HCEC 1CT (cell line): ENCODE measurements at regions not wholly inside any gene's neighbourhood (a gene's known extent, or its start where the extent isn't known, plus 50 kb on each side); places are given as distances from the start of the nearest gene placed in this dataset.
"Not testable (repeated sequence)": the region's sequence is repeated elsewhere in the genome, so short reads cannot be mapped to it uniquely, and the experiment has no call there.

Experiments used
- DNase-seq: peaks from one replicate; pipeline ENCODE4 v3.0.0-alpha.2; 2017

DNA sequence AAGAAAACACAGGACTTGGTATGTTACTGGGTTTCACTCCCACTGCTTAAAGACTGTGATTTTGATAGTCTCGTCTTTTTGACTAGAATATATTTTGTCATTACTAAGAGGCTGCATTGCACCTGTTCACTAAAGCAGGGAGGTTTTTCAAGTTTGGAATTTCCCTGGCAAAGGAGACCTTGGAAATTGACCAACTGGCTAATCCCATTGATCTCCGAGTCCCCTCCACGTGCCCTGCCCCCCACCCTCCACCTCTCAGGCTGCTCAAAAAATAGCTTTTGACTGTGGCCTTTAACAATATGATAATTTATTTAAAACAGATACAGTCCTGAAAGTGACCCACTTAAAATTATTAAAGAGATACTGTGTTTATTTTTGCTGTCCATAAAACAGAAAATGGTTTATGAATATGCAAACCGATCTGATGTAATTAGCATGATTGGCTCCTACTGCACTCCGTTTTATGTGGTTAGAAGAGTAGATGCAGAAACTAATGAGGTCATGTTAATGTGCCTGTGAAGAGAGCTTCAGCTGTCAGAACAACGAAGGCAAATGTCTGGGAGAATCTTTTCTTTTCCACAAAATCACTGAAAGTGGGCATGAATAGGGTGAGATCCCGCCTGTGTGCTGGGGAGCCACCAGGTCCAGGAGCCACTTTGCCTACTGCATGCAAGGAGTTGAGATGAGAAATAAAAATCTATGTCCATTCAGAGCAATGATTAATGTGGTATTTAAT, 361.5 kb downstream of the RRAGC start:
- DNase-seq: no peak

- DNase-seq: not testable (repeated sequence)
These were observed 366.3 kb downstream of the RRAGC start for GRCh38 chr1:38493306-38493705.

DNA sequence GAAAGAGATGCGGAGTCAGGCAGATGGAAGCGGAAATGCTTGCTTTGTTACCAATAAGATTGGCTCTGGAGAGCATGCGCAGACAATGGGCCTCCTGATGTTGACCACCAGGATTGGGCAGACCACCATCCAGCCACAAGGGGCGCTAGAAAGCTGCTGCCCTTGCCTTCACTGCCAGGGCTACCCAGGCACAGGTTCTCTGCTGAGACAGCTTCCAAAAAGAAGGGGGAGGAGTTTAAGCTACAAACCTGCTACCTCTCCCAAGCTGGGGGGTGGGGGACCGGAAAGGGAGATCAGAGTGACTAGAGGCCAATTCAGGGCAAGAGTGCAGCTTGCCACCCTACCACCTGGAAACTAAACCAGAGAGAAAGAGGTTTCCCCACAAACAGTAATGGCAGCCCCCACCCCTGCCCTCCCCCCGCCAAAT, 369.7 kb downstream of the RRAGC start:
- no peak for DNase-seq

GRCh38 chr1:38488162-38488898, 371.2 kb downstream of the RRAGC start:
- DNase-seq: no peak

DNA sequence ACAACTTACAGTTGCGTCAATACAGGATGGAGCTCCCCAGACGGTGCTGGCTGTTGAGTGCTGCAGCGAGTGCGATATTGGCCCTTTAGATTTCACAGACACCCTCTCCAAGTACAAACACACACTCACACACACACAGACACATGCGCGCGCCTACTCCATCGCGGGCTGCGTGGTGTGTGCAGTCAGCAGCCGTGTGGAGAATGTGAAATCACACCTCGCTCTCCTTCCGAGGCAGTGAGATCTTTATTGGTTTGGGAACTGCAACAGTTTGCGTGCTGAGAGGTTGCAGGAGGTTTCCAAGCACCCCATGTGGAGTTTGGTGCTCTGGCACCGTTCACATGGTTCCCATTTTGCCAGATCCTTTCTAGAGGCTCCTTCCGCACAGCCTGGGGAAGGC, 372.2 kb downstream of the RRAGC start:
- no peak for DNase-seq

- DNase-seq: no peak
These were observed 373.5 kb downstream of the RRAGC start for GRCh38 chr1:38486085-38486484.

DNA sequence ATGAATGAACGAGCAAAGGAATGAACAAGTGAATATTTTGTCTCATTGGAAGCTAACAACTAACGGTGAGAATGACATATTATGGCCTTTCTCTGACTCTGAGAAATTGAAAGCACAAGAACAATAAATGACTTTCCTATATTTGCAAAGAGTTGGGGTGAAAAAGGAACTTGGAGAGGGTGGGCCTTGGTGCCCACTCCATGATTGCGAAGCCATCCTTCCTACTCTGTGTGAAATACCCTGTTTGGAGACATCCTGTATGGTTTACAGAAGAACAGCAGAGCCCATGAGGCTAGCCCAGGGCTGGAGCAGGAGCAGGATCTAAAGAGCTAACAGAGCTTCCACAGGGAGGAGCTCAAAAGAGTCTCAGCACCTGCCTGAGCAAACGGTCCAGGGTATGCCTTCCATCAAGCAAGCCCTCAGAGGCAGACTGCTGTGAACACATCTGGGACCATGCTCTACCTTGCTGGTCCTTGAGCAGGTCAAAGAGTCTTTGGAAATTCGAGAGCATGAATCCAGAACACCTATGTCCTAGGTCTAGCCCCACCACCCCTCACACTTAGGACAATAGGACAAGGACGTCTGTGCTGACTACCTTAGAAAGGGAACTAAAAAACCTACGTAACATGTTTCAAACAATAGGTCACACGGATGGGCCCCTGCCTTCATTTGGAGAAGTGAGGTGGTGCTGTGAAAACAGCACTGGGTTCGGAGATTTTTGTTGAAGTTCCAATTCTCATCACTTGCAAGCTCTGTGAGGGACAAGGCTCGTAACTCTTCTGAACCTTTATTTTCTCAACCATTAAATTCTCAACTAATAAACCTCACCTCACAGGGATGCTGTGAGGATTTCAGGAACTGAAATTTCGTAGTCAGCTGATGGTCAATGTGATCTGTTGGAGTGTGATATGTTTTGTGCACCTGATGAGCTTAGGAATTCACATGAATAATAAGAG, 377.4 kb downstream of the RRAGC start:
- no peak for DNase-seq

GRCh38 chr1:38479662-38480061, 379.9 kb downstream of the RRAGC start:
- DNase-seq: not testable (repeated sequence)

GRCh38 chr1:38477811-38478210, 381.8 kb downstream of the RRAGC start:
- no peak for DNase-seq

GRCh38 chr1:38476850-38477178, 382.8 kb downstream of the RRAGC start:
- no peak for DNase-seq

DNA sequence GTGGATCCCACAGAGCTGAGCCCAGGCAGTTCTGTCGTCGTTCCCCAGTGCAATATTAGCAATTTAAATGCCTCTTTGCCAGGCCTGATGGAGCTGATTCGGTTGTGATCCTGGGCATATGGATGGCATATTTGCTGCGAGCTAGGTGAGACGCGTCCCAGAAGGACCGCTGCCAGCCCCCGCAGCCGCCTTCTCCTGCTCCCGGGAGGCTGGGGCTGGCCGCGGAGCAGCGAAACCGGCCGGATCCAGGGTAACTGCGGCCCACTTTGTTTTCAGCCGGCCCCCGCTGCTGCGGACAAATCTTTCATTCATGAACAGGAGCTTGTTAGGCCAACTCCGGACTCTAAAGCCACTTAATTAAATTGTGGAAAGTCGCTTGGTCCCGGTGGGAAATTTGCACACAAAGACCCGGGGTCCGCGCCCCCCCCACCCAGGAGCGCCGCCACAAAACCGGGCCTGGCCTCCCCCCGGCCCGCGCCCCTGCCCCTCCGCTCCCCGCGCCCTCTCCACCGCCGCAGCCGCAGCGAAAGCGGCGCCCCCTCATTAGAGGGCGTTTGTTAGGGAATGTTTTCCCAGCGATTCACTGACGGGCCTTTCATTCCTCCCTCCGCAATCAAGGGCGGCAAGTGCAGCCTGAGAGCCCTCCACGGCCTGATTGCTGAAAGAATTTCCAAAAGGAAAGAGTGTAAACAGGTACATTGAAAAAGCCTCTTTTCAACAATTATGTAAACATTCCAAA, 383.3 kb downstream of the RRAGC start:
- no peak for DNase-seq

DNA sequence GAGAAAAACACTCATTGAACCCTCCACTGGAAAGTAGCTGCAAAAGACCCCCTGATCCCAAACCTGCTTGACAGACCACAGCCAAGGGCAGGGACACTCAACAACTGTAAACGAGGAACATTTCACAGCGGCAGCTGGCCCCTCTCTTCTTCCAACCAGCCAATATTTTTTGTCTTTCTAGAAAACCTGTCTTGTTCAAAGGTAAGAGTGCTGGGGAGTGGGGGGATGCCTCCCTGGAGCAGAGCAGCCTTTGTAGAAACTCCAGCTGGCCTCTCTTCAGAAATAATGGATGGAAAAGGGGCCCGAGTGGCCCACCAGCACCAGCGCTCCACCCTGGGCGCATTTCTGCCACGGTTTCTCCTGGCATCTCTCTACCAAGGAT, 384.0 kb downstream of the RRAGC start:
- no peak for DNase-seq

- no peak for DNase-seq
These were observed 384.6 kb downstream of the RRAGC start for GRCh38 chr1:38474738-38475623.

DNA sequence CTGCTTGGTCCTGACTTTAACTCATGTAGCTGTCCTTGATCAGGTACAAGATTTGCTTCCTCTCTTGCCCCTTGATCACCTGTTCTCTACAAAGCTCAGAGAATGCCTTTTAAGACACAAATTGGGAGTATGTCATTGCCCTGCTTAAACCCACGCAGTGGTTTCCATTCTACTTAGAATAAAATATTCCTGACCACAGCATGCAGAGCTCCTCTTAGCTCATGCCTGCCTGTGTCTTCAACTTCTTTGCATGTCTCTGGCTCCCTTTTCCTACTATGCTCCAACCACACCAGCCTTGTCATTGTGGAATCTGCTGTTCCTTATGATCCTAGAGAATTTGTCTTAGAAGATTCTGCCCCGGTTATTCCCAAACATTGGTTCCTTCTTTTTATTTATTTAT, 393.1 kb downstream of the RRAGC start:
- DNase-seq: no peak

- DNase-seq: no peak
These were observed 394.1 kb downstream of the RRAGC start for GRCh38 chr1:38465460-38465859.

DNA sequence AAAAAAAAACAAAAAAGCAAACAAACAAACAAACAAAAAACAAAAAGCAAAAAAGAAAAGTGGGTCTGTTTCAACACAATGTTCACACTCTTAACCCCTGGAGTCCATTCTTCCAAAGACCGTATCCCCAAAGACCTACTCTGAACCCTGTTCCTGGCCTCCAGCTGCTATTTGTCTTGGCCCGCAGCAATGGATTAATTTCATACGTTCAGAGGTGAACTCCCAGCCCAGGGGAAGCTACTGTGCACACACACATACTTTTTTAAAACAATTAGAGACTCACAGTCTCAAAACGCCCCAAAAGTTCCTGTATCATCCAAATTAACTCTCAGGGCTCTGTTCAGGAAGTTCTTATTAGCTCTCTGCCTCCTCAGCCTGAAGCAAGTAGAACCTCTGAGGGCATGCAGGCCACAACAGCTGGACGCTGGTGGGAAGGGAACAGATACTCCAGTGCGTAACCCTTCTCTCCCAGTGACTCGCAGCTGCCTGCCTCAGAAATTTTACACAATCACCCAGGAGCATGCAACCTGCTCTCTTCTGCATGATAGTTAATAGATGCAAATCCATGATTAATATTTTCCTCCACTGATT, 395.4 kb downstream of the RRAGC start:
- no peak for DNase-seq

GRCh38 chr1:38463074-38463473, 396.5 kb downstream of the RRAGC start:
- DNase-seq: no peak

- DNase-seq: no peak
These were observed 403.1 kb downstream of the RRAGC start for GRCh38 chr1:38456531-38456876.

DNA sequence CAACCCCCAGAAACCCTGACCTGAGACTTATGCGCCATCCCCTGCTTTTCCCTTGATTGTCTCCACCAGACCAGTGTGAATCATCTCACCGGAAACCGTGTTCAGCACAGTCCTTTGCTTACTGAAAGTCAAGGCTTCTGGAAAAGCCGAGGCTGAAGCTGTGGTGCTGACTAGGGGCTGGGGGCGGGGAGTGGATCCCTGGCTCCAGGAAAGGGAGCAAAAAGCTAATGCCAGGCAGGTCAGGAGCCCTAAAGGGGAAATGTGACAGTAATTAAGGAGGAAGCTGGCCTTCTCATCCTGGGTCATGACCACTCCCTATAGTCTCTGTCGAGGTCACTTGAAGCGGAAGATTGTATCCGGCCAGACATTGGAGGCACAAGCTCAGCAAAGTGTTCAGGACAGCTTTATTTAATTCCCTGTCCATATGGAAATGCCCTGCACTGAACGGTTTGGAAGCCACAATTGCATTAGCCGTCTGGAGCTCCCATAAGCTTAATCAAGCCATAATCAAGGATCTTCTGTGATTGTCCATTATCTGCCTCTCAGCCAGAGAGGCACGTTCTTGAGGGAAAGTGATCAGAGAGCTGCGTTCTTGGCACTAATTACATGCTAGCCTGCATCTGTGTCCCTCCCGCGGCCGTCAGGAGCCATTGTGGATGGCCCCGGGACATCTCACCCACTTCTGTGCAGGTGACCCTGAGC, 403.6 kb downstream of the RRAGC start:
- no peak for DNase-seq

GRCh38 chr1:38454749-38455441, 404.7 kb downstream of the RRAGC start:
- no peak for DNase-seq
